ENCODE measurements at regions not wholly inside any gene's neighbourhood (a gene's known extent, or its start where the extent isn't known, plus 50 kb on each side); places are given as distances from the start of the nearest gene placed in this dataset.

DNA sequence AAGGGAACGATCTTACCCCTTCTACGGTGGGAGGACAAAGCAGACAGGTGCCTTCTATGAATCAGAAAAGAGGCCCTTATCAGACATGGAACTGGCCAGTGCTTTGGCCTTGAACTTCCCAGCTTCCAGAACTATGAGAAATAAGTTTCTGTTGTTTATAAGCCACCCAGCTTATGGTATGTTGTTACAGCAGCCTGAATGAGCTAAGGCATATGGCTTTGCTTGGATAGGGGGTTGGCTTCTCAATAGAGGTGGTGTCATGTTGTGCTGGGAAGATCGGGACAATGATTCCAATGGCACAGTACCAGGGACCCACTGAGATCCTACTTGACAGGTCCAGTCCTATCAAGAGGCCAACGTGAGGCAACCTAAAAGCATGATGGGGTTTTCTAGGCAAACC is 183.4 kb upstream of the BMPER start:
- TF ChIP-seq CTCF (optimal IDR thresholded peaks at IDR 0.05 in 1 of 3, IDR thresholded peaks at IDR 0.05 in 1 of 3, conservative IDR thresholded peaks at IDR 0.05 in 1 of 3; ENCODE audit: extremely low read depth in 1 of 3, insufficient read depth in 2 of 3, low read length in 3 of 3): no peak
- no peak for TF ChIP-seq EZH2 (IDR thresholded peaks at IDR 0.05; ENCODE audit: low read length)

All from keratinocyte (primary cell).